Left hindlimb (tissue), 1 donor: ENCODE measurements at regions not wholly inside any gene's neighbourhood (a gene's known extent, or its start where the extent isn't known, plus 50 kb on each side); places are given as distances from the start of the nearest gene placed in this dataset.

Experiments used
- DNase-seq: peaks from one replicate; pipeline ENCODE4 v3.0.0-alpha.2; 2018

- no peak for DNase-seq
Measured at GRCh38 chr3:115537669-115538068, 85.6 kb upstream of the GAP43 start.

DNA sequence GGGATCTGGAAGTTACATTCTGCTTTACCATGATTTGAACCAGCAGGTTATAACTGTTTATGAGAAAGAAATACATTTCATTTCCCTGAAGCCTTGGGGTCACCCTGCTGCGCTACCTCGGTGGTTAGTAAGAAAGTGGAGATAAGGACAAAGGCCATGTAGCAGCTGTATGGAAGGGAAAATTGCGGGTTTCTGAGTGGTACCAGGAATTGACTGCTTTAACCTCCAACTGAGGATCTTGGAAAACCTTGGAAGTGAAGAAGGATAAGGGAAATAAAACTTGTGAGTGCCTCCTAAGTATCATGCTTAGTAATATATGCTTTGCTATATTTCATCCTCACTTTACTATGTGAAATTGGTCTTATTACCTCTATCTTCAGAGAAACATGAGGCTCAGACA, 76.1 kb upstream of the GAP43 start:
- no peak for DNase-seq

GRCh38 chr3:115548611-115549010, 74.7 kb upstream of the GAP43 start:
- DNase-seq, result no peak

GRCh38 chr3:115549071-115549470, 74.2 kb upstream of the GAP43 start:
- DNase-seq, result no peak

GRCh38 chr3:115550285-115550761, 73.0 kb upstream of the GAP43 start:
- DNase-seq, result peak; percentile 79

DNA sequence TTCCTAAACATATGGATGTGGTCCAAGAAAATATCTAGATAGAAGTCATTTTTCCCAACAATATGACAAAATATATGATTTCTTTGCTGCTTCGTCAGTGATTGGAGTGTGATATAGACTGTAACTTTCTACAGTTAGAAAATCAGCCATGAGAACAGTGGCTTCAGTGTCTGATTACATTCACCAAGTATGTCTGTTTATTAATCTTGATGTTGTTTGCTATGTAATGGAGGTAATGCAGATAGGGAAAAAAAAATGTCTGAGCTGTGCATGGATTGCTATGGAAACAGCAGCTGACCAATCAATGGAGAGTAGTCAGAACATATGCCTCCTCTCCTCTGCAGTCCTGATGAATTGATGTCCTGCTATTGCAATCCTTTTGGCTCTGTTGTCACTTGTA, 72.3 kb upstream of the GAP43 start:
- DNase-seq, result no peak

DNA sequence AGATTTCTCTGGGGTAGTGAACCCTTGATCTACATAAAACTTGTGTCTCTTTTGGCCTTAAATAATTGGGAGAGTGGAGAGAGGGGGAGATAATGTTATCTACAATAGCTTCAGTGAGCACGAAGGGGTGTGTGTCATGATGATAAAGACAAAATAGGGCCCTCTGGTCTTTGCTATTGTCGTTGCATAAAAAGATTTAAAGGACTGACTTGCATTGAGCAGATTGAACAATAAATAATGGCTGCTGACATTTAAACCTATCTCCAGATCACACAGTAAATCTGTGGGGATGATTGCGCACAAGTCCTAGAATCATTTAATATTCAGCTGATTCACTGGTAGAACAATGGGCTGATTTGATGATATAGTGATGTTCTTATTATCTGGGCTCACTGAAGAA, 71.3 kb upstream of the GAP43 start:
- DNase-seq, result no peak

DNA sequence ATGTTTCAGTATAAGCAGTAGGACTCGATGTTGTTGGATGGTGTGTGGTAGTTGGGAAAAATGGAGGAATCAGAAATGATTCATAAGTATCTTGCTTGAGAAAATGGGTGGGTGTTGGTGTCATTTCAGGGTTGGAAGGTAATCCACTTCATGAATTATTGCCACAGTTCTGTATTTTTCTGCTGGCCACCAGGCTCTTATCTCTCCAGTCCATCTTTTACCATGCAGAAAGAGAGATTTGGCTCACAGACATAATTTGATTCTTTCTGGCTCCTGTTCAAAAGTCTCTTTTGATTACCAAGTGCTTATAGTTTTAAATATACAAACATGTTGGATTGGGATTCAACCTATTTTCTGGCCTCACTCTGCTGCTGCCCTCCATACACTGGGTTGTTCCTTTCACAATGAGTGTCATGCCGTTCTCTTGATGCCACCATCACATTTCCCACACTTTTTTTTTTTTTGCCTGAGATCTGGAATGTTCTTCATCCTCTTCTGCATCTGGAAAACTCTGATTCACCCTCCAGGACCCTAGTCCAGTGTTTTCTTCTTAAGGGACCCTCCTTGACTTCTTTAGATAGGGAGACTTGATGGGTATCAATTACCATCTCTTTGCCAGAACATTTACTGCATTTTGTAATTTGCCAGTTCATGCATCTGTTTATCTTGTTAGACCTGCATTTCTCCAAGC, 69.4 kb upstream of the GAP43 start:
- DNase-seq, result no peak

GRCh38 chr3:115554487-115554807, 68.9 kb upstream of the GAP43 start:
- no peak for DNase-seq

GRCh38 chr3:115562636-115563267, 60.6 kb upstream of the GAP43 start:
- DNase-seq, result no peak

GRCh38 chr3:115563984-115564383, 59.3 kb upstream of the GAP43 start:
- no peak for DNase-seq

DNA sequence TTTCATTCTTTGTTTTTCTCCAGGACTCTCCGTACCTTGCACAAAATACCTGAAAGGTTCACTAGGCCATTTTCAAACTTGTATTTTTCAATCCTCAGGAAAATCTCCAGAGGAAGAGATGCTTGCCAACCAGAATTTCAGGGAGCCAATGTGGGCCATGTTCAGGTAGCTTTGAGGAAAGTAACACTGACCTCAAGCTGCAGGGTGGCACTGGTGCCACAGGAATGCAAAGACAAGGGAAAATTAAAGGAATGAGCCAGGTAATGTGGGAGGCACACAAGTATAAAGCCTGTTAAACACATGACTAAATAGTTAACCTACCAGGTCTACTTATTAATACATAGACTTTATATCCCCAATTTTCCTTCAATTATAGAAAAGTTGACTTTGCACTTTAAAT, 51.9 kb upstream of the GAP43 start:
- DNase-seq, result no peak
